Smooth muscle cell (in vitro differentiated cells): ENCODE measurements at regions not wholly inside any gene's neighbourhood (a gene's known extent, or its start where the extent isn't known, plus 50 kb on each side); places are given as distances from the start of the nearest gene placed in this dataset.
"Not testable (repeated sequence)": the region's sequence is repeated elsewhere in the genome, so short reads cannot be mapped to it uniquely, and the experiment has no call there.

Experiments
- DNase-seq: peaks from one replicate; lab custom pipeline; 2025; ENCODE audit not compliant: unreplicated experiment; lab: John Stamatoyannopoulos, UW
- H2AFZ ChIP-seq: fragments of 200-600 bp; sonication (generic); 2 replicates; pipeline ENCODE4 v1.6.0; 2016; ENCODE audit warnings: antibody characterized with exemption, low read depth, mild to moderate bottlenecking
- H3F3A ChIP-seq: fragments of 200-600 bp; sonication (generic); 2 replicates; pipeline ENCODE4 v1.6.0; 2017; ENCODE audit warnings: antibody characterized with exemption, low read depth
- H3K27ac ChIP-seq: fragments of 200-600 bp; sonication (generic); 2 replicates; pipeline ENCODE4 v1.5.1; 2016; ENCODE audit warnings: low read depth, mild to moderate bottlenecking
- H3K27me3 ChIP-seq: fragments of 200-600 bp; sonication (generic); 2 replicates; pipeline ENCODE4 v1.6.1; 2016; ENCODE audit warnings: low read depth, mild to moderate bottlenecking
- H3K36me3 ChIP-seq: fragments of 200-600 bp; sonication (generic); 2 replicates; pipeline ENCODE4 v1.5.1; 2016; ENCODE audit warnings: low read depth
- H3K4me1 ChIP-seq: fragments of 200-600 bp; sonication (generic); 2 replicates; pipeline ENCODE4 v1.5.1; 2016; ENCODE audit warnings: low read depth
- H3K4me2 ChIP-seq: fragments of 200-600 bp; sonication (generic); 2 replicates; pipeline ENCODE4 v1.6.0; 2016; ENCODE audit warnings: mild to moderate bottlenecking
- H3K4me3 ChIP-seq: fragments of 200-600 bp; sonication (generic); 2 replicates; pipeline ENCODE4 v1.5.1; 2016; ENCODE audit warnings: mild to moderate bottlenecking
- H3K79me2 ChIP-seq: fragments of 200-600 bp; sonication (generic); 2 replicates; pipeline ENCODE4 v1.6.0; 2016; ENCODE audit warnings: low read depth, mild to moderate bottlenecking
- H3K9ac ChIP-seq: fragments of 200-600 bp; sonication (generic); 2 replicates; pipeline ENCODE4 v1.6.0; 2016; ENCODE audit warnings: low read depth
- H3K9me3 ChIP-seq: fragments of 200-600 bp; sonication (generic); replicated peaks from 2 replicates; pipeline ENCODE4 v1.5.1; 2016; ENCODE audit warnings: low read depth
- H4K20me1 ChIP-seq: fragments of 200-600 bp; sonication (generic); 2 replicates; pipeline ENCODE4 v1.6.0; 2016; ENCODE audit warnings: low read depth
- CTCF ChIP-seq: fragments of 200-600 bp; sonication (generic); IDR thresholded peaks from 2 replicates; pipeline ENCODE4 v1.5.1; 2017; ENCODE audit warnings: borderline replicate concordance, mild to moderate bottlenecking, antibody characterized with exemption; ENCODE audit not compliant: insufficient read depth, poor library complexity, severe bottlenecking
- WGBS: methylation state at CpG from one replicate; pipeline ENCODE4 v1.1.7; 2016; ENCODE audit warnings: low lambda C conversion rate; 5-methylcytosine and 5-hydroxymethylcytosine counted together

- Histone ChIP-seq H3K4me3 (no peak overlapping the region), H3K36me3 (no peaks in the 10 kb centered on the region), H3K9me3 (no peaks in the 10 kb centered on the region), H3K4me2 (no peak overlapping the region), H4K20me1 (no peaks in the 10 kb centered on the region), H3K4me1 (no peaks in the 10 kb centered on the region), H3K27me3 (no peaks in the 10 kb centered on the region), H3F3A (no peaks in the 10 kb centered on the region), H3K9ac (no peak overlapping the region), H2AFZ (no peak overlapping the region), H3K79me2 (no peaks in the 10 kb centered on the region), H3K27ac (no peak overlapping the region)
- TF ChIP-seq CTCF, result no peak
- WGBS, result 64% methylated on average over 3 of the region's 3 CpGs
- DNase-seq, result no peak
Observed at GRCh38 chr2:88885275-88885674, 193.8 kb downstream of the RPIA start.

- H4K20me1 ChIP-seq, result no peaks in the 10 kb centered on the region
- H3K4me3 ChIP-seq, result no peak overlapping the region
- H3K36me3 ChIP-seq, result no peaks in the 10 kb centered on the region
- WGBS, result 69% methylated on average over 11 of the region's 11 CpGs
- H3K27ac ChIP-seq, result no peak overlapping the region
- H3F3A ChIP-seq, result no peaks in the 10 kb centered on the region
- no peaks in the 10 kb centered on the region for H3K4me1 ChIP-seq
- H3K9me3 ChIP-seq, result no peaks in the 10 kb centered on the region
- no peak overlapping the region for H3K9ac ChIP-seq
- H3K79me2 ChIP-seq, result no peaks in the 10 kb centered on the region
- DNase-seq, result no peak
- no peaks in the 10 kb centered on the region for H3K27me3 ChIP-seq
- no peak overlapping the region for H3K4me2 ChIP-seq
- no peak overlapping the region for H2AFZ ChIP-seq
- no peak for TF ChIP-seq CTCF
Observed at GRCh38 chr2:88885679-88886416, 194.4 kb downstream of the RPIA start.

GRCh38 chr2:88887466-88887865 lies 196.0 kb downstream of the RPIA start:
- WGBS, result 75% methylated on average over 5 of the region's 5 CpGs
- not testable (repeated sequence) for H3K36me3 ChIP-seq, H3K27ac ChIP-seq, H4K20me1 ChIP-seq, H3K4me3 ChIP-seq, H3K79me2 ChIP-seq, H3K4me2 ChIP-seq, H3K9ac ChIP-seq, H3F3A ChIP-seq, H3K4me1 ChIP-seq, H3K9me3 ChIP-seq, H3K27me3 ChIP-seq, DNase-seq, H2AFZ ChIP-seq

GRCh38 chr2:88892207-88892606 lies 200.7 kb downstream of the RPIA start:
- 69% methylated on average over 1 of the region's 1 CpG for WGBS
- no peaks in the 10 kb centered on the region for H3K27me3 ChIP-seq
- TF ChIP-seq CTCF, result no peak
- H3K79me2 ChIP-seq, result no peaks in the 10 kb centered on the region
- H2AFZ ChIP-seq, result no peak overlapping the region
- no peaks in the 10 kb centered on the region for H3F3A ChIP-seq
- no peaks in the 10 kb centered on the region for H3K36me3 ChIP-seq
- H4K20me1 ChIP-seq, result no peaks in the 10 kb centered on the region
- H3K4me3 ChIP-seq, result no peak overlapping the region
- no peaks in the 10 kb centered on the region for H3K9me3 ChIP-seq
- no peak overlapping the region for H3K4me2 ChIP-seq
- H3K9ac ChIP-seq, result no peak overlapping the region
- H3K4me1 ChIP-seq, result no peaks in the 10 kb centered on the region
- DNase-seq, result no peak
- H3K27ac ChIP-seq, result no peak overlapping the region
